ENCODE measurements at regions not wholly inside any gene's neighbourhood (a gene's known extent, or its start where the extent isn't known, plus 50 kb on each side); places are given as distances from the start of the nearest gene placed in this dataset.

DNA sequence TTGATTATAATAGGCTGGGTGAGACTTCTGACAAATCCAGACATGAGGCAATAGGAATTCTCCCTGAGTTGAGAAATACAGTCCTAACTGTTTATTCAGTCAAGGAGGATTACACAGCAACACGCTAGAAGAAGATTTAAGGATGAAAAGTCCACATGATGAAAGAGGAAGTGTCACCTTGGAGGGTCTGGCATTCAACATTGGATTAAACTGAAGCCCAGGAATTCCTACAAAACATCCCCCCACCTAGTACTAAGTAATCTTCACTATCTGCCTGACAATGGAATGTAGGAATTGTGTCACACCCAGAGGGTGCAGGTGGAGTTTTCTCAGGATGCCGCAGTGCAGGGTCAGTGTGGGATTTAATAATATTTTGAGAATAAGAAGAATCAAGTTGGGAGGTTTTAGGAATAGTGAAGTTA, 142.4 kb downstream of the SOCS6 start (continued):
- TF ChIP-seq TBL1XR1 (IDR thresholded peaks at IDR 0.05; ENCODE audit: borderline replicate concordance, low read length, partially characterized antibody) (no peak), ZNF605 (CRISPR knock-in tag; IDR thresholded peaks at IDR 0.05) (no peak), FOXA3 (CRISPR knock-in tag; IDR thresholded peaks at IDR 0.05) (peak; percentile 92), MYC (CRISPR knock-in tag; IDR thresholded peaks at IDR 0.05; ENCODE audit: borderline replicate concordance) (no peak), ZFY (CRISPR knock-in tag; IDR thresholded peaks at IDR 0.05) (no peak), CBFB (CRISPR knock-in tag; IDR thresholded peaks at IDR 0.05) (0 out of 2 replicates have a peak, but pooled peaks have one; percentile 37), ZEB1 (IDR thresholded peaks at IDR 0.05; ENCODE audit: insufficient replicate concordance, low read depth) (peak; percentile 84), FOSL1 (CRISPR knock-in tag; IDR thresholded peaks at IDR 0.05; ENCODE audit: borderline replicate concordance) (peak; percentile 31; the same call in 1 of the 2 replicates), ZNF468 (CRISPR knock-in tag; IDR thresholded peaks at IDR 0.05) (no peak), TBX2 (CRISPR knock-in tag; IDR thresholded peaks at IDR 0.05; ENCODE audit: borderline replicate concordance) (peak; percentile 94), SNAI1 (CRISPR knock-in tag; IDR thresholded peaks at IDR 0.05; ENCODE audit: borderline replicate concordance) (0 out of 2 replicates have a peak, but pooled peaks have one; percentile 45), ZSCAN20 (CRISPR knock-in tag; IDR thresholded peaks at IDR 0.05; ENCODE audit: borderline replicate concordance) (0 out of 2 replicates have a peak, but pooled peaks have one; percentile 6), ERF (CRISPR knock-in tag; IDR thresholded peaks at IDR 0.05) (peak; percentile 59; the same call in 1 of the 2 replicates), TCF12 (IDR thresholded peaks at IDR 0.05) (no peak), TCF12 (CRISPR knock-in tag; IDR thresholded peaks at IDR 0.05) (peak; percentile 37; the same call in 1 of the 2 replicates), ZNF30 (CRISPR knock-in tag; IDR thresholded peaks at IDR 0.05) (no peak), EHMT2 (IDR thresholded peaks at IDR 0.05; ENCODE audit: borderline replicate concordance, low read depth, low read length) (no peak), ELF1 (CRISPR knock-in tag; IDR thresholded peaks at IDR 0.05) (peak; percentile 25; the same call in 1 of the 2 replicates), GATA4 (IDR thresholded peaks at IDR 0.05; ENCODE audit: borderline replicate concordance, low read depth) (peak; percentile 80), ZBTB8A (CRISPR knock-in tag; IDR thresholded peaks at IDR 0.05; ENCODE audit: borderline replicate concordance, low read depth) (no peak), HOXA3 (CRISPR knock-in tag; IDR thresholded peaks at IDR 0.05) (peak; percentile 65; the same call in 1 of the 2 replicates), ZFP90 (CRISPR knock-in tag; IDR thresholded peaks at IDR 0.05; ENCODE audit: borderline replicate concordance) (0 out of 2 replicates have a peak, but pooled peaks have one; percentile 59), ZNF451 (CRISPR knock-in tag; IDR thresholded peaks at IDR 0.05) (no peak), KAT8 (CRISPR knock-in tag; IDR thresholded peaks at IDR 0.05) (peak; percentile 67), ZNF562 (CRISPR knock-in tag; IDR thresholded peaks at IDR 0.05; ENCODE audit: borderline replicate concordance) (no peak), CBX2 (IDR thresholded peaks at IDR 0.05; ENCODE audit: low read depth, low read length) (no peak), CBX2 (CRISPR knock-in tag; IDR thresholded peaks at IDR 0.05; ENCODE audit: low read depth) (no peak)
- TF ChIP-seq, protein P1, sequence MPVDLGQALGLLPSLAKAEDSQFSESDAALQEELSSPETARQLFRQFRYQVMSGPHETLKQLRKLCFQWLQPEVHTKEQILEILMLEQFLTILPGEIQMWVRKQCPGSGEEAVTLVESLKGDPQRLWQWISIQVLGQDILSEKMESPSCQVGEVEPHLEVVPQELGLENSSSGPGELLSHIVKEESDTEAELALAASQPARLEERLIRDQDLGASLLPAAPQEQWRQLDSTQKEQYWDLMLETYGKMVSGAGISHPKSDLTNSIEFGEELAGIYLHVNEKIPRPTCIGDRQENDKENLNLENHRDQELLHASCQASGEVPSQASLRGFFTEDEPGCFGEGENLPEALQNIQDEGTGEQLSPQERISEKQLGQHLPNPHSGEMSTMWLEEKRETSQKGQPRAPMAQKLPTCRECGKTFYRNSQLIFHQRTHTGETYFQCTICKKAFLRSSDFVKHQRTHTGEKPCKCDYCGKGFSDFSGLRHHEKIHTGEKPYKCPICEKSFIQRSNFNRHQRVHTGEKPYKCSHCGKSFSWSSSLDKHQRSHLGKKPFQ (CRISPR knock-in tag; IDR thresholded peaks at IDR 0.05; ENCODE audit: insufficient replicate concordance) = no peak
- TF ChIP-seq, protein P2, sequence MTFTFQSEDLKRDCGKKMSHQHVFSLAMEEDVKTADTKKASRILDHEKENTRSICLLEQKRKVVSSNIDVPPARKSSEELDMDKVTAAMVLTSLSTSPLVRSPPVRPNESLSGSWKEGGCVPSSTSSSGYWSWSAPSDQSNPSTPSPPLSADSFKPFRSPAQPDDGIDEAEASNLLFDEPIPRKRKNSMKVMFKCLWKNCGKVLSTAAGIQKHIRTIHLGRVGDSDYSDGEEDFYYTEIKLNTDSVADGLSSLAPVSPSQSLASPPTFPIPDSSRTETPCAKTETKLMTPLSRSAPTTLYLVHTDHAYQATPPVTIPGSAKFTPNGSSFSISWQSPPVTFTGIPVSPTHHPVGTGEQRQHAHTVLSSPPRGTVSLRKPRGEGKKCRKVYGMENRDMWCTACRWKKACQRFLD (CRISPR knock-in tag; IDR thresholded peaks at IDR 0.05; ENCODE audit: borderline replicate concordance) = no peak
- TF ChIP-seq, protein P3, sequence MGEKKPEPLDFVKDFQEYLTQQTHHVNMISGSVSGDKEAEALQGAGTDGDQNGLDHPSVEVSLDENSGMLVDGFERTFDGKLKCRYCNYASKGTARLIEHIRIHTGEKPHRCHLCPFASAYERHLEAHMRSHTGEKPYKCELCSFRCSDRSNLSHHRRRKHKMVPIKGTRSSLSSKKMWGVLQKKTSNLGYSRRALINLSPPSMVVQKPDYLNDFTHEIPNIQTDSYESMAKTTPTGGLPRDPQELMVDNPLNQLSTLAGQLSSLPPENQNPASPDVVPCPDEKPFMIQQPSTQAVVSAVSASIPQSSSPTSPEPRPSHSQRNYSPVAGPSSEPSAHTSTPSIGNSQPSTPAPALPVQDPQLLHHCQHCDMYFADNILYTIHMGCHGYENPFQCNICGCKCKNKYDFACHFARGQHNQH (CRISPR knock-in tag; IDR thresholded peaks at IDR 0.05) = peak; percentile 66; the same call in 1 of the 2 replicates

All from HepG2 (cell line).